ENCODE measurements at regions not wholly inside any gene's neighbourhood (a gene's known extent, or its start where the extent isn't known, plus 50 kb on each side); places are given as distances from the start of the nearest gene placed in this dataset.
A peak's percentile ranks its signal among the peaks of the same experiment; 100 is the strongest.

- H3K36me3 ChIP-seq = no peaks in the 10 kb centered on the region
- no peaks in the 10 kb centered on the region for H3K9me3 ChIP-seq
- H3K27ac ChIP-seq = no peak overlapping the region
- H3K4me1 ChIP-seq = no peaks in the 10 kb centered on the region
- no peaks in the 10 kb centered on the region for H3K27me3 ChIP-seq
- TF ChIP-seq EP300 (IDR thresholded peaks at IDR 0.05) (no peak), CTCF (IDR thresholded peaks at IDR 0.05) (no peak), POLR2AphosphoS5 (IDR thresholded peaks at IDR 0.05) (no peak), POLR2A (IDR thresholded peaks at IDR 0.05) (no peak)
- no peak for DNase-seq
- 75 to 88% (median 83%) methylated on average over 3 of the region's 3 CpGs for WGBS, 5 donors
- intact Hi-C loops (cut with DNase I; ENCODE audit: low total_unique reads) = no loop called here
- no peak overlapping the region for H3K4me3 ChIP-seq
These were observed 119.0 kb upstream of the CYRIA start for GRCh38 chr2:16784652-16785051.

GRCh38 chr2:16777123-16777870, 111.7 kb upstream of the CYRIA start:
- no peak overlapping the region for H3K27ac ChIP-seq
- TF ChIP-seq POLR2AphosphoS5 (IDR thresholded peaks at IDR 0.05) (no peak), CTCF (IDR thresholded peaks at IDR 0.05) (no peak), EP300 (IDR thresholded peaks at IDR 0.05) (no peak)
- intact Hi-C loops (cut with DNase I; ENCODE audit: low total_unique reads) = loop anchor here (10.0 kb wide), 1 partner anchor 528 kb away; no protein-coding TSS in a partner anchor
- no peaks in the 10 kb centered on the region for H3K36me3 ChIP-seq
- 81 to 87% (median 84%) methylated on average over 10 of the region's 10 CpGs for WGBS, 5 donors
- DNase-seq = no peak
- no peaks in the 10 kb centered on the region for H3K27me3 ChIP-seq
- H3K4me3 ChIP-seq = no peak overlapping the region
- H3K4me1 ChIP-seq = no peaks in the 10 kb centered on the region
- H3K9me3 ChIP-seq = no peaks in the 10 kb centered on the region

- no peak for DNase-seq
- H3K36me3 ChIP-seq = no peaks in the 10 kb centered on the region
- WGBS, 5 donors = 35 to 86% (median 62%) methylated on average over 1 of the region's 1 CpG
- H3K27me3 ChIP-seq = no peaks in the 10 kb centered on the region
- H3K9me3 ChIP-seq = no peaks in the 10 kb centered on the region
- TF ChIP-seq POLR2A (IDR thresholded peaks at IDR 0.05) (no peak), CTCF (IDR thresholded peaks at IDR 0.05) (no peak), POLR2AphosphoS5 (IDR thresholded peaks at IDR 0.05) (no peak), EP300 (IDR thresholded peaks at IDR 0.05) (no peak)
- H3K27ac ChIP-seq = no peak overlapping the region
- no peaks in the 10 kb centered on the region for H3K4me1 ChIP-seq
- intact Hi-C loops (cut with DNase I; ENCODE audit: low total_unique reads) = loop anchor here (10.0 kb wide), 1 partner anchor 529 kb away; no protein-coding TSS in a partner anchor
- H3K4me3 ChIP-seq = no peak overlapping the region
These were observed 110.2 kb upstream of the CYRIA start for GRCh38 chr2:16775899-16776231.

- TF ChIP-seq POLR2A (IDR thresholded peaks at IDR 0.05) (no peak), POLR2AphosphoS5 (IDR thresholded peaks at IDR 0.05) (no peak), EP300 (IDR thresholded peaks at IDR 0.05) (no peak)
- peak in 1 of 2 donors; percentile 28 for DNase-seq
- Histone ChIP-seq H3K27ac (no peak overlapping the region), H3K4me1 (no peaks in the 10 kb centered on the region), H3K36me3 (no peaks in the 10 kb centered on the region), H3K9me3 (no peaks in the 10 kb centered on the region), H3K27me3 (no peaks in the 10 kb centered on the region), H3K4me3 (no peak overlapping the region)
- intact Hi-C loops (cut with DNase I; ENCODE audit: low total_unique reads) = loop anchor here (10.0 kb wide), 1 partner anchor 530 kb away; no protein-coding TSS in a partner anchor
- WGBS, 5 donors = 60 to 68% (median 65%) methylated on average over 16 of the region's 16 CpGs
These were observed 109.6 kb upstream of the CYRIA start for GRCh38 chr2:16774980-16775898.

Measured in stomach (tissue), 8 donors.